Activated T-helper 2 cell treated with anti-CD3 and anti-CD28 coated beads, Interferon-gamma antibody, Interleukin-2, Interleukin-4, amounts not matched to agents 10 μg/mL and 5 μg/mL and 100 μg/mL, durations not matched to agents 14 hours and 24 hours and 36 hours (primary cell): ENCODE measurements at regions not wholly inside any gene's neighbourhood (a gene's known extent, or its start where the extent isn't known, plus 50 kb on each side); places are given as distances from the start of the nearest gene placed in this dataset.

ENCODE experiments used
- DNase-seq: peaks from one replicate; pipeline ENCODE4 v3.0.0; 2021; ENCODE audit warnings: low spot score
- H3K27ac Mint-ChIP-seq: one replicate; pipeline ENCODE4 v1.8.0; 2021; ENCODE audit warnings: mixed read lengths
- H3K27me3 Mint-ChIP-seq: one replicate; pipeline ENCODE4 v1.8.0; 2021; ENCODE audit warnings: low read depth, mixed read lengths
- H3K36me3 Mint-ChIP-seq: one replicate; pipeline ENCODE4 v1.8.0; 2021; ENCODE audit warnings: low read depth, mixed read lengths
- H3K4me1 Mint-ChIP-seq: one replicate; pipeline ENCODE4 v1.8.0; 2021; ENCODE audit warnings: low read depth, mixed read lengths
- H3K4me3 Mint-ChIP-seq: one replicate; pipeline ENCODE4 v1.8.0; 2021; ENCODE audit warnings: low read depth, mild to moderate bottlenecking, moderate library complexity, mixed read lengths
- H3K9me3 Mint-ChIP-seq: one replicate; pipeline ENCODE4 v1.8.0; 2021; ENCODE audit warnings: mixed read lengths
- intact Hi-C: fragments of 100-400 bp; cut with micrococcal nuclease; formaldehyde crosslinking; loops from one replicate; pipeline ENCODE4 v1.15.1; 2023

- no peak for DNase-seq
- Mint-ChIP-seq H3K36me3 (no peaks in the 10 kb centered on the region), H3K9me3 (peaks cover 42% of the 10 kb centered on the region), H3K27me3 (no peaks in the 10 kb centered on the region), H3K4me3 (no peak overlapping the region), H3K27ac (no peak overlapping the region), H3K4me1 (no peaks in the 10 kb centered on the region)
- intact Hi-C loops: no loop called here
Observed at GRCh38 chr16:35543486-35543885, 2084.1 kb downstream of the TP53TG3F start.

GRCh38 chr16:35552763-35553162, 2093.4 kb downstream of the TP53TG3F start:
- Mint-ChIP-seq H3K27me3 (no peaks in the 10 kb centered on the region), H3K9me3 (peaks cover 45% of the 10 kb centered on the region), H3K36me3 (no peaks in the 10 kb centered on the region), H3K27ac (no peak overlapping the region), H3K4me1 (no peaks in the 10 kb centered on the region), H3K4me3 (no peak overlapping the region)
- DNase-seq: no peak
- intact Hi-C loops: no loop called here

- Mint-ChIP-seq H3K4me1 (no peaks in the 10 kb centered on the region), H3K4me3 (no peak overlapping the region), H3K27ac (no peak overlapping the region), H3K36me3 (no peaks in the 10 kb centered on the region), H3K27me3 (no peaks in the 10 kb centered on the region), H3K9me3 (peaks cover 44% of the 10 kb centered on the region)
- intact Hi-C loops: no loop called here
- DNase-seq: no peak
Observed at GRCh38 chr16:35557731-35558130, 2098.3 kb downstream of the TP53TG3F start.

- Mint-ChIP-seq H3K4me1 (no peaks in the 10 kb centered on the region), H3K27me3 (no peaks in the 10 kb centered on the region), H3K4me3 (no peak overlapping the region), H3K9me3 (peaks cover 32% of the 10 kb centered on the region), H3K27ac (no peak overlapping the region), H3K36me3 (no peaks in the 10 kb centered on the region)
- intact Hi-C loops: no loop called here
- no peak for DNase-seq
Observed at GRCh38 chr16:35559911-35560636, 2100.7 kb downstream of the TP53TG3F start.

- intact Hi-C loops: no loop called here
- no peaks in the 10 kb centered on the region for H3K36me3 Mint-ChIP-seq
- peaks cover 37% of the 10 kb centered on the region for H3K9me3 Mint-ChIP-seq
Observed at GRCh38 chr16:35560637-35560984, 2101.2 kb downstream of the TP53TG3F start.

DNA sequence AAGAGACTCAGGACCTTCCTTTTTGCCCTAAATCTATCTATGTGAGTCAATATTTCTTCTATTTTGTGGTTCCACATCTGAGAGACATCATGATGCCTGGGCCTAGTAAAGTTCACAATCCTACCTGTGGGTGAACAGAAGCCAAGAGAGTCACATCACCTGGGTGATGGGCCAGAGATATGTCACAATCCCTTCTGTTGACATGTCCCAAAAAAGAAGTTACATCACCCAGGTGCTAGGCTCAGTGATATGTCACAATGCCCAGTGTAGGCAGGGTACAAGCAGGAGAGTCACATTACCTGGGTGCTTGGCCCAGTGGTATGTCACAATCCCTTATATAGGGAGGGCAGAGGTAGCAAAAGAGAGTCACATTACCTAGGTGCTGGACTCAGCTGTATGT, 2101.9 kb downstream of the TP53TG3F start:
- Mint-ChIP-seq H3K27ac (no peak overlapping the region), H3K4me1 (no peaks in the 10 kb centered on the region), H3K4me3 (no peak overlapping the region), H3K27me3 (no peaks in the 10 kb centered on the region), H3K36me3 (no peaks in the 10 kb centered on the region), H3K9me3 (peaks cover 39% of the 10 kb centered on the region)
- DNase-seq: no peak
- intact Hi-C loops: no loop called here

More at GRCh38 chr16:35560637-35560984, 2101.2 kb downstream of the TP53TG3F start:
- Mint-ChIP-seq H3K27ac (no peak overlapping the region), H3K4me3 (no peak overlapping the region), H3K4me1 (no peaks in the 10 kb centered on the region), H3K27me3 (no peaks in the 10 kb centered on the region)
- DNase-seq: no peak

GRCh38 chr16:35562471-35562870, 2103.1 kb downstream of the TP53TG3F start:
- Mint-ChIP-seq H3K27me3 (no peaks in the 10 kb centered on the region), H3K9me3 (peaks cover 48% of the 10 kb centered on the region), H3K4me1 (no peaks in the 10 kb centered on the region), H3K4me3 (no peak overlapping the region), H3K27ac (no peak overlapping the region), H3K36me3 (no peaks in the 10 kb centered on the region)
- intact Hi-C loops: no loop called here
- no peak for DNase-seq

DNA sequence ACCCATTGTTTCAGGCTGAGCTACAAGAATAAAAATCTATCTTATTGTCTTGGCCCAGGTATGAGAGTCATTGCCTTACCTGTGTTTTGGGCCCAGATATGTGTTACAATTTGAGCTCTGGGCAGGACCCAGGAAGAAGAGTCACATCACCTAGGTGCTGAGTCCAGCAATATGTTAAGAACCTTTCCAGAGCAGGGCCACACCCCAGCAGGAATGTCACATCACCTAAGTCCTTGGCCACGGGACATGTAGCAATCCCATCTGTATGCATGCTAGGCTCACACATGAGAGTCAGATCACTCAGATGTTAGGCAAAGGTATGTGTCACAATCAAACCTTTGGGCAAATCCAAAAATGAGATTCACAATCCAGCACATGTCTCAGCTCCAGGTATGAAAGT, 2103.5 kb downstream of the TP53TG3F start:
- H3K4me3 Mint-ChIP-seq: no peak overlapping the region
- intact Hi-C loops: no loop called here
- no peaks in the 10 kb centered on the region for H3K4me1 Mint-ChIP-seq
- H3K27me3 Mint-ChIP-seq: no peaks in the 10 kb centered on the region
- peaks cover 52% of the 10 kb centered on the region for H3K9me3 Mint-ChIP-seq
- no peaks in the 10 kb centered on the region for H3K36me3 Mint-ChIP-seq
- DNase-seq: no peak
- no peak overlapping the region for H3K27ac Mint-ChIP-seq

DNA sequence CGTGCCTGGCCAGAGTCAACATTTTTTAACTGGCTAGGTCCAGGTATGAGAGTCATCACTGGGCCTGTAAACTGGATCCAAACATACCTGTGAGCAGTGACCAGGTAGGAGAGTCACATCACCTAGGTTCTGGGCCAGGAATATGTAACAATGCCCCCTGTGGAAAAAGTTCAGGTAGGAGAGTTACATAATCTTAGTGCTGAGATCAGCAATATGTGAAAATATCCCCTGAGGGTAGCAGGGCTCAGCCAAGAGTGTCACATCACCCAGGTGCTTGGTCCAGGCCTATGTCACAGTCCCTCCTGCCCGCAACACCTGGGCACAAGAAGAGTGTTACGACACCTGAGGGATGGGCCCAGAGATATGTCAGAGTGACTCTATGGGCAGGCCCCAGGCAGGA, 2104.7 kb downstream of the TP53TG3F start:
- no peaks in the 10 kb centered on the region for H3K4me1 Mint-ChIP-seq
- no peak overlapping the region for H3K4me3 Mint-ChIP-seq
- no peaks in the 10 kb centered on the region for H3K36me3 Mint-ChIP-seq
- H3K27ac Mint-ChIP-seq: no peak overlapping the region
- peaks cover 54% of the 10 kb centered on the region for H3K9me3 Mint-ChIP-seq
- intact Hi-C loops: no loop called here
- DNase-seq: no peak
- H3K27me3 Mint-ChIP-seq: no peaks in the 10 kb centered on the region

DNA sequence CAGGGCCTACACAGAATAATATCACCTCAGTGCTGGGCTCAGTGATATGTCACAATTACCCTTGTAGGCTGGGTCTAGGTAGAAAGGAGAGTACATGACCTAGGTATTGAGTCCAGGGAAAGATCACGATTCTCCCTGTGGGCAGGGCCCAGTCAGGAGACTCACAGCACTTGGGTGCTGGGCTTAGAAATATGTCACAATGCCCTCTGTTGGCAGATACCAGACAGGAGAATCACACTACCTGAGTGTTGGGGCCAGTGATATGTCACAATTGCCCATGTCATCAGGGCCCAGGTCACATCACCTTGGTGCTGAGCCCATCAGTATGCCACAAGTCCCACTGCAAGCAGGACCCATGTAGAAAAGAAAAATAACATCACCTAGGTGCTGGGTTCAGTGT, 2105.5 kb downstream of the TP53TG3F start:
- H3K9me3 Mint-ChIP-seq: peaks cover 52% of the 10 kb centered on the region
- no peak overlapping the region for H3K4me3 Mint-ChIP-seq
- H3K27ac Mint-ChIP-seq: no peak overlapping the region
- no peaks in the 10 kb centered on the region for H3K27me3 Mint-ChIP-seq
- no peak for DNase-seq
- H3K4me1 Mint-ChIP-seq: no peaks in the 10 kb centered on the region
- no peaks in the 10 kb centered on the region for H3K36me3 Mint-ChIP-seq
- intact Hi-C loops: no loop called here

DNA sequence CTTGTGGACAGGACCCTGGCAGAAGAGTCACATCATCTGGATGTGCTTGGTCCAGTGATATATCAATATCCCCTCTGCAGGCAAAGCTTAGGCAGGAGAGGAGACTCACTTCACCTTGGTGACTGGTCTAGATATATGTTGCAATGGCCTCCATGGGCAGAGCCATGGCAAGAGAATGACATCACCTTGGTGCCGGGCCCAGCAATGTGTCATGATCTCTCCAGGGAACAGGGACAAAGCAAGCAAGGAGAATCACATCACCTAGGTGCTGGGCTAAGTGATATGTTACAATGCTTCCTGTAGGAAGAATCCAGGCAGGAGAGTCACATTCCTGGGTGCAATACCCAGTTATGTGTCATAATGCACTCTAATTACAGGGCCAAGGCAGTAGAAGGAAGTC, 2106.2 kb downstream of the TP53TG3F start:
- Mint-ChIP-seq H3K36me3 (no peaks in the 10 kb centered on the region), H3K4me1 (no peaks in the 10 kb centered on the region), H3K9me3 (peaks cover 59% of the 10 kb centered on the region), H3K27me3 (no peaks in the 10 kb centered on the region), H3K27ac (no peak overlapping the region), H3K4me3 (no peak overlapping the region)
- intact Hi-C loops: no loop called here
- no peak for DNase-seq

DNA sequence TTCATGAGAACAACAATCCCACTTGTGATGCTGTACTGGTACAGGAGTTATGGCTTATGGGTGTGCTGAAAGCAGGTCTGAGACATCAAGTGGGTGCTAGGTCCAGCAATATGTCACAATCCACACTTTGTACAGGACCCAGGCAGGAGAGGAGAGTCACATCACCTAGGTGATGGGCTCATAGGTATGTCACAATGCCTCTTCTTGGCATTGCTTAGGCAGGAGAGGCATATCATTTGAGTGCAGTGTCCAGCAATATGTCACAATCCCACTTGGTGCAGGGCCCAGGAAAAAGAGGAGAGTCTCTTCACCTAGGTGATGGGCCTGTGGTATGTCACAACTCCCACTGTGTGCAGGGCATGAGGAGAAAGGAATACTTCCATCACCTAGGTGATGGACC, 2110.0 kb downstream of the TP53TG3F start:
- H3K27me3 Mint-ChIP-seq: no peaks in the 10 kb centered on the region
- DNase-seq: no peak
- intact Hi-C loops: no loop called here
- H3K9me3 Mint-ChIP-seq: peaks cover 77% of the 10 kb centered on the region
- H3K4me1 Mint-ChIP-seq: no peaks in the 10 kb centered on the region
- no peak overlapping the region for H3K4me3 Mint-ChIP-seq
- no peaks in the 10 kb centered on the region for H3K36me3 Mint-ChIP-seq
- no peak overlapping the region for H3K27ac Mint-ChIP-seq

DNA sequence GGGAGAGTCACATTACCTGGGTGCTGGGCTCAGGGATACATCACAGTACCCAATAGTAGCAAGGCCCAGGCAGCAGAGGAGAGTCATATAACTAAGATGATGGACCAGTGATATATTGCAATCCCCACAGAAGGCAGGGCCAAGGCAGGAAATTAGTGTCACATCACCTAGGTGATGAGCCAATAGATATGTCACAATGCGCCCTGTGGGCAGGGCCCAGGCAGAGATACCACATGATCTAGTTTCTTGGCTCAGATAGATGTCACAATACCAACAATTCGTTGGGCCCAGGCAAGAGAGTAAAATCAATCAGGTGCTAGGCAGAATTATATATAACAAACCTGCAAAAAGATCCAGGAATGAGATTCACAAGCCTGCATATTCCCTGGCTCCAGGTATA, 2111.5 kb downstream of the TP53TG3F start:
- intact Hi-C loops: no loop called here
- no peaks in the 10 kb centered on the region for H3K4me1 Mint-ChIP-seq
- no peaks in the 10 kb centered on the region for H3K27me3 Mint-ChIP-seq
- no peak for DNase-seq
- peaks cover 76% of the 10 kb centered on the region for H3K9me3 Mint-ChIP-seq
- H3K27ac Mint-ChIP-seq: no peak overlapping the region
- no peaks in the 10 kb centered on the region for H3K36me3 Mint-ChIP-seq
- no peak overlapping the region for H3K4me3 Mint-ChIP-seq

GRCh38 chr16:35572186-35572585, 2112.8 kb downstream of the TP53TG3F start:
- H3K27me3 Mint-ChIP-seq: no peaks in the 10 kb centered on the region
- no peaks in the 10 kb centered on the region for H3K36me3 Mint-ChIP-seq
- H3K4me3 Mint-ChIP-seq: no peak overlapping the region
- H3K9me3 Mint-ChIP-seq: peaks cover 72% of the 10 kb centered on the region
- intact Hi-C loops: no loop called here
- H3K27ac Mint-ChIP-seq: no peak overlapping the region
- H3K4me1 Mint-ChIP-seq: no peaks in the 10 kb centered on the region
- DNase-seq: no peak
